ENCODE measurements at regions not wholly inside any gene's neighbourhood (a gene's known extent, or its start where the extent isn't known, plus 50 kb on each side); places are given as distances from the start of the nearest gene placed in this dataset.

- Histone ChIP-seq H3K4me3 (ENCODE audit: low read length) (no peak overlapping the region), H4K20me1 (ENCODE audit: insufficient read depth) (no peaks in the 10 kb centered on the region), H3K4me2 (ENCODE audit: low read length) (no peak overlapping the region), H3K27ac (ENCODE audit: low read length) (no peak overlapping the region), H3K9me2 (ENCODE audit: insufficient read depth, low read length) (no peaks in the 10 kb centered on the region), H3K9me3 (ENCODE audit: low read length) (peaks cover 3% of the 10 kb centered on the region), H3K9ac (ENCODE audit: low read length) (no peak overlapping the region), H3K79me2 (replicated peaks; ENCODE audit: insufficient read depth, low read length) (no peaks in the 10 kb centered on the region), H2AFZ (ENCODE audit: low read depth, low read length) (no peak overlapping the region), H3K27me3 (ENCODE audit: insufficient read depth, low read depth, low read length) (no peaks in the 10 kb centered on the region), H3F3A (ENCODE audit: insufficient read depth, low read length, poor library complexity, severe bottlenecking) (no peaks in the 10 kb centered on the region), H3K36me3 (ENCODE audit: insufficient read depth, low read length) (no peaks in the 10 kb centered on the region)
- TF ChIP-seq RAD21 (conservative IDR thresholded peaks at IDR 0.05) (no peak), CTCF (IDR thresholded peaks at IDR 0.05; ENCODE audit: poor library complexity, severe bottlenecking) (no peak), SMC3 (conservative IDR thresholded peaks at IDR 0.05; ENCODE audit: poor library complexity) (no peak), POLR2AphosphoS5 (IDR thresholded peaks at IDR 0.05) (no peak), TAF1 (IDR thresholded peaks at IDR 0.05; ENCODE audit: low read depth) (no peak), MXI1 (conservative IDR thresholded peaks at IDR 0.05; ENCODE audit: poor library complexity, severe bottlenecking) (no peak), REST (IDR thresholded peaks at IDR 0.05; ENCODE audit: borderline replicate concordance) (no peak), EZH2 (IDR thresholded peaks at IDR 0.05; ENCODE audit: borderline replicate concordance, insufficient read depth, low read length, poor library complexity, severe bottlenecking) (no peak), EP300 (conservative IDR thresholded peaks at IDR 0.05; ENCODE audit: poor library complexity, severe bottlenecking) (no peak)
Observed at GRCh38 chr11:36974771-36975170, 376.7 kb upstream of the RAG2 start.

DNA sequence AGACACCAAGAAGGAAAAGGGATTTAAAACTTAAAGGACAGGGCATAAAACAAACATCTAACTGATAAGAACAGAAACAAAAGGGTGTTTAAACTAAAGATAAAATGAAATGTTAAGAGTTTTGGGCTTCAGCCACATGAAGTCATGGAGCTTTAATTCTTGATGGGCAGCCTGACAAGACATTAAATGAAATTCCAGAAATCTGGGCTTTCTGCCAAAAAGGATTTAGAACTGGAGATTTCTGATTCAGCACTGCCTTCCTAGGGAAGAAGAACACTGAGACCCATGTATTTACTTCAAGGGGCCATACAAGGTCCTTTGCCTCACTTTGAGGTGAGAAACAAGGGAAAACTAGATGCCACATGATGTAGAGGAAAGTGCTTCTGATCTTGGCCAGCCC is 355.9 kb upstream of the RAG2 start:
- no peaks in the 10 kb centered on the region for H3K9me3 ChIP-seq (ENCODE audit: low read length)
- no peak overlapping the region for H3K27ac ChIP-seq (ENCODE audit: low read length)
- no peaks in the 10 kb centered on the region for H3K9me2 ChIP-seq (ENCODE audit: insufficient read depth, low read length)
- no peaks in the 10 kb centered on the region for H3K27me3 ChIP-seq (ENCODE audit: insufficient read depth, low read depth, low read length)
- H3K79me2 ChIP-seq (replicated peaks; ENCODE audit: insufficient read depth, low read length), result no peaks in the 10 kb centered on the region
- H3K4me2 ChIP-seq (ENCODE audit: low read length), result no peak overlapping the region
- H3F3A ChIP-seq (ENCODE audit: insufficient read depth, low read length, poor library complexity, severe bottlenecking), result no peaks in the 10 kb centered on the region
- H3K36me3 ChIP-seq (ENCODE audit: insufficient read depth, low read length), result no peaks in the 10 kb centered on the region
- no peak overlapping the region for H3K9ac ChIP-seq (ENCODE audit: low read length)
- no peak overlapping the region for H3K4me3 ChIP-seq (ENCODE audit: low read length)
- no peak overlapping the region for H2AFZ ChIP-seq (ENCODE audit: low read depth, low read length)
- TF ChIP-seq TAF1 (IDR thresholded peaks at IDR 0.05; ENCODE audit: low read depth), result no peak
- no peak for TF ChIP-seq SMC3 (conservative IDR thresholded peaks at IDR 0.05; ENCODE audit: poor library complexity)
- no peak for TF ChIP-seq EZH2 (IDR thresholded peaks at IDR 0.05; ENCODE audit: borderline replicate concordance, insufficient read depth, low read length, poor library complexity, severe bottlenecking)
- TF ChIP-seq POLR2AphosphoS5 (IDR thresholded peaks at IDR 0.05), result no peak
- TF ChIP-seq RAD21 (conservative IDR thresholded peaks at IDR 0.05), result no peak
- no peak for TF ChIP-seq EP300 (conservative IDR thresholded peaks at IDR 0.05; ENCODE audit: poor library complexity, severe bottlenecking)
- H4K20me1 ChIP-seq (ENCODE audit: insufficient read depth), result no peaks in the 10 kb centered on the region
